WERI-Rb-1 (cell line): ENCODE measurements at regions not wholly inside any gene's neighbourhood (a gene's known extent, or its start where the extent isn't known, plus 50 kb on each side); places are given as distances from the start of the nearest gene placed in this dataset.

Source experiments
- DNase-seq: peaks from one replicate; pipeline ENCODE4 v3.0.0-alpha.2; 2020
- H3K27ac ChIP-seq: fragments of 250-450 bp; sonication (Bioruptor Pico); 2 replicates; pipeline ENCODE4 v1.5.1; 2020; ENCODE audit warnings: mild to moderate bottlenecking, moderate library complexity
- H3K27me3 ChIP-seq: fragments of 250-450 bp; sonication (Bioruptor Pico); 2 replicates; pipeline ENCODE4 v1.5.1; 2021; ENCODE audit warnings: mild to moderate bottlenecking, low read depth, moderate library complexity; ENCODE audit not compliant: insufficient read depth, severe bottlenecking
- H3K36me3 ChIP-seq: fragments of 250-450 bp; sonication (Bioruptor Pico); 2 replicates; pipeline ENCODE4 v1.5.1; 2020; ENCODE audit warnings: mild to moderate bottlenecking, moderate library complexity
- H3K4me3 ChIP-seq: 2 replicates; pipeline ENCODE4 v1.5.1; 2011; ENCODE audit warnings: low read depth, mild to moderate bottlenecking, control low read depth, low read length
- H3K9me3 ChIP-seq: fragments of 250-450 bp; sonication (Bioruptor Pico); 2 replicates; pipeline ENCODE4 v1.5.1; 2021; ENCODE audit warnings: mild to moderate bottlenecking, moderate library complexity; ENCODE audit not compliant: severe bottlenecking
- CTCF ChIP-seq: IDR thresholded peaks from 2 replicates; pipeline ENCODE4 v1.5.1; 2011; ENCODE audit warnings: low read depth, mild to moderate bottlenecking, control low read depth, inconsistent platforms, low read length

- H3K9me3 ChIP-seq = no peaks in the 10 kb centered on the region
- no peaks in the 10 kb centered on the region for H3K36me3 ChIP-seq
- no peak for TF ChIP-seq CTCF
- DNase-seq = no peak
- H3K4me3 ChIP-seq = no peak overlapping the region
- peaks cover 3% of the 10 kb centered on the region for H3K27me3 ChIP-seq
- no peak overlapping the region for H3K27ac ChIP-seq
Observed at GRCh38 chr4:177194906-177195305, 114.8 kb upstream of the NEIL3 start.

- Histone ChIP-seq H3K36me3 (no peaks in the 10 kb centered on the region), H3K27me3 (peaks cover 3% of the 10 kb centered on the region), H3K9me3 (no peaks in the 10 kb centered on the region), H3K4me3 (no peak overlapping the region), H3K27ac (no peak overlapping the region)
- no peak for TF ChIP-seq CTCF
- no peak for DNase-seq
Observed at GRCh38 chr4:177196615-177197014, 113.1 kb upstream of the NEIL3 start.

- no peak for DNase-seq
- Histone ChIP-seq H3K36me3 (no peaks in the 10 kb centered on the region), H3K27ac (no peak overlapping the region), H3K27me3 (no peaks in the 10 kb centered on the region), H3K9me3 (no peaks in the 10 kb centered on the region), H3K4me3 (no peak overlapping the region)
- no peak for TF ChIP-seq CTCF
Observed at GRCh38 chr4:177201614-177202013, 108.1 kb upstream of the NEIL3 start.

GRCh38 chr4:177204126-177204525 is 105.5 kb upstream of the NEIL3 start:
- Histone ChIP-seq H3K27ac (no peak overlapping the region), H3K9me3 (no peaks in the 10 kb centered on the region), H3K27me3 (no peaks in the 10 kb centered on the region), H3K36me3 (no peaks in the 10 kb centered on the region), H3K4me3 (no peak overlapping the region)
- no peak for TF ChIP-seq CTCF
- no peak for DNase-seq

- H3K4me3 ChIP-seq = no peak overlapping the region
- H3K27me3 ChIP-seq = peaks cover 3% of the 10 kb centered on the region
- H3K36me3 ChIP-seq = no peaks in the 10 kb centered on the region
- no peak overlapping the region for H3K27ac ChIP-seq
- no peak for TF ChIP-seq CTCF
- no peaks in the 10 kb centered on the region for H3K9me3 ChIP-seq
- DNase-seq = no peak
Observed at GRCh38 chr4:177214935-177215334, 94.7 kb upstream of the NEIL3 start.

GRCh38 chr4:177220376-177220775 is 89.3 kb upstream of the NEIL3 start:
- DNase-seq = no peak
- Histone ChIP-seq H3K27me3 (peaks cover 7% of the 10 kb centered on the region), H3K27ac (no peak overlapping the region), H3K9me3 (no peaks in the 10 kb centered on the region), H3K36me3 (no peaks in the 10 kb centered on the region), H3K4me3 (no peak overlapping the region)
- TF ChIP-seq CTCF = no peak
